Liver (tissue), 3 donors: ENCODE measurements at regions not wholly inside any gene's neighbourhood (a gene's known extent, or its start where the extent isn't known, plus 50 kb on each side); places are given as distances from the start of the nearest gene placed in this dataset.
"Not testable (repeated sequence)": the region's sequence is repeated elsewhere in the genome, so short reads cannot be mapped to it uniquely, and the experiment has no call there.

Experiments used
- EGR1 ChIP-seq, 2 donors: IDR thresholded peaks; 2 replicates each; pipeline ENCODE4 v1.6.1; 2016 to 2018; ENCODE audit warnings: antibody characterized with exemption in 2 of 2, low read depth in 2 of 2
- GABPA ChIP-seq, 2 donors: IDR thresholded peaks in 1 of 2; conservative IDR thresholded peaks in 1 of 2; 2 replicates each; pipeline ENCODE4 v1.6.1; 2016; ENCODE audit warnings: antibody characterized with exemption in 2 of 2, mild to moderate bottlenecking in 1 of 2, moderate library complexity in 1 of 2
- SP1 ChIP-seq: IDR thresholded peaks from 2 replicates; pipeline ENCODE4 v1.6.1; 2018; ENCODE audit warnings: antibody characterized with exemption, mild to moderate bottlenecking
- TAF1 ChIP-seq: conservative IDR thresholded peaks from 2 replicates; pipeline ENCODE4 v1.6.1; 2016; ENCODE audit warnings: antibody characterized with exemption, mild to moderate bottlenecking
- YY1 ChIP-seq: IDR thresholded peaks from 2 replicates; pipeline ENCODE4 v1.6.1; 2016; ENCODE audit warnings: antibody characterized with exemption, mild to moderate bottlenecking
- TF ChIP-seq, protein P1 (sequence below): IDR thresholded peaks from 2 replicates; pipeline ENCODE4 v1.6.1; 2016; ENCODE audit warnings: antibody characterized with exemption
- TF ChIP-seq, protein P2 (sequence below): IDR thresholded peaks from 2 replicates; pipeline ENCODE4 v1.6.1; 2016; ENCODE audit warnings: antibody characterized with exemption
- TF ChIP-seq, protein P3 (sequence below): fragments of 150-350 bp; IDR thresholded peaks from 2 replicates; pipeline ENCODE4 v1.5.1; 2017; ENCODE audit warnings: improper control_type of control experiment, low read depth, low read length; ENCODE audit not compliant: missing input control
- donor health status: healthy.
- donor health status: healthy.

DNA sequence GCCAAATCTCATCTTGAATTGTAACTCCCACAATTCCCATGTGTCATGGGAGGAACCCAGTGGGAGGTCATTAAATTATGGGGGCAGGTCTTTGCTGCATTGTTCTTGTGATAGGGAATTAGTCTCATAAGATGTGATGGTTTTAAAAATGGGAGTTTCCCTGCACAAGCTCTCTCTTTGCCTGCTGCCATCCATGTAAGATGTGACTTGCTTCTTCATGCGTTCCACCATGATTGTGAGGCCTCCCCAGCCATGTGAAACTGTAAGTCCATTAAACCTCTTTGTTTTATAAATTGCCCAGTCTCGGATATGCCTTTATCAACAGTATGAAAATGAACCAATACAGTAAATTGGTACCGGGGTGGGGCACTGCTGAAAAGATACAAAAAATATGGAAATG, 974.5 kb downstream of the MCTP2 start:
- TF ChIP-seq SP1; YY1; TAF1; GABPA (IDR thresholded peaks at IDR 0.05 in 1 of 2, conservative IDR thresholded peaks at IDR 0.05 in 1 of 2); EGR1 (IDR thresholded peaks at IDR 0.05; ENCODE audit: low read depth in 2 of 2): not testable (repeated sequence)
- TF ChIP-seq, protein P1, sequence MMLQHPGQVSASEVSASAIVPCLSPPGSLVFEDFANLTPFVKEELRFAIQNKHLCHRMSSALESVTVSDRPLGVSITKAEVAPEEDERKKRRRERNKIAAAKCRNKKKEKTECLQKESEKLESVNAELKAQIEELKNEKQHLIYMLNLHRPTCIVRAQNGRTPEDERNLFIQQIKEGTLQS = not testable (repeated sequence)
- TF ChIP-seq, protein P2, sequence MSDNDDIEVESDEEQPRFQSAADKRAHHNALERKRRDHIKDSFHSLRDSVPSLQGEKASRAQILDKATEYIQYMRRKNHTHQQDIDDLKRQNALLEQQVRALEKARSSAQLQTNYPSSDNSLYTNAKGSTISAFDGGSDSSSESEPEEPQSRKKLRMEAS = not testable (repeated sequence)
- TF ChIP-seq, protein P3, sequence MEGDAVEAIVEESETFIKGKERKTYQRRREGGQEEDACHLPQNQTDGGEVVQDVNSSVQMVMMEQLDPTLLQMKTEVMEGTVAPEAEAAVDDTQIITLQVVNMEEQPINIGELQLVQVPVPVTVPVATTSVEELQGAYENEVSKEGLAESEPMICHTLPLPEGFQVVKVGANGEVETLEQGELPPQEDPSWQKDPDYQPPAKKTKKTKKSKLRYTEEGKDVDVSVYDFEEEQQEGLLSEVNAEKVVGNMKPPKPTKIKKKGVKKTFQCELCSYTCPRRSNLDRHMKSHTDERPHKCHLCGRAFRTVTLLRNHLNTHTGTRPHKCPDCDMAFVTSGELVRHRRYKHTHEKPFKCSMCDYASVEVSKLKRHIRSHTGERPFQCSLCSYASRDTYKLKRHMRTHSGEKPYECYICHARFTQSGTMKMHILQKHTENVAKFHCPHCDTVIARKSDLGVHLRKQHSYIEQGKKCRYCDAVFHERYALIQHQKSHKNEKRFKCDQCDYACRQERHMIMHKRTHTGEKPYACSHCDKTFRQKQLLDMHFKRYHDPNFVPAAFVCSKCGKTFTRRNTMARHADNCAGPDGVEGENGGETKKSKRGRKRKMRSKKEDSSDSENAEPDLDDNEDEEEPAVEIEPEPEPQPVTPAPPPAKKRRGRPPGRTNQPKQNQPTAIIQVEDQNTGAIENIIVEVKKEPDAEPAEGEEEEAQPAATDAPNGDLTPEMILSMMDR = not testable (repeated sequence)
